CD4-positive, CD25-positive, alpha-beta regulatory T cell (primary cell): ENCODE measurements at regions not wholly inside any gene's neighbourhood (a gene's known extent, or its start where the extent isn't known, plus 50 kb on each side); places are given as distances from the start of the nearest gene placed in this dataset.

Source experiments
- ATAC-seq, 2 donors: fragments of 150-1000 bp; cut with Tn5 transposase; one replicate each; pipeline ENCODE4 v1.10.0; 2021; ENCODE audit warnings: low read depth in 2 of 2, moderate number of reproducible peaks in 2 of 2, moderate library complexity in 1 of 2
- DNase-seq, 3 donors: peaks; one replicate each; pipeline versions ENCODE4 v3.0.0 to v3.0.0-alpha.2; 2012 to 2022; ENCODE audit warnings: mixed read lengths in 1 of 3
- H3K27ac ChIP-seq: one replicate; pipeline ENCODE4 v1.7.0; 2013; ENCODE audit warnings: mild to moderate bottlenecking, low read length; ENCODE audit not compliant: insufficient read depth, poor library complexity, severe bottlenecking
- H3K27me3 ChIP-seq: one replicate; pipeline ENCODE4 v1.7.0; 2013; ENCODE audit warnings: low read length; ENCODE audit not compliant: control insufficient read depth, insufficient read depth
- H3K36me3 ChIP-seq: one replicate; pipeline ENCODE4 v1.7.0; 2013; ENCODE audit warnings: mild to moderate bottlenecking, low read length, moderate library complexity; ENCODE audit not compliant: control insufficient read depth, insufficient read depth
- H3K4me1 ChIP-seq: 2 replicates; pipeline ENCODE4 v1.7.0; 2013; ENCODE audit warnings: mild to moderate bottlenecking, low read length; ENCODE audit not compliant: insufficient read depth, control insufficient read depth, poor library complexity, severe bottlenecking
- H3K4me3 ChIP-seq: one replicate; pipeline ENCODE4 v1.7.0; 2013; ENCODE audit warnings: low read depth, mild to moderate bottlenecking, low read length, moderate library complexity
- H3K9me3 ChIP-seq, 2 experiments: 1 replicate in 1 of 2; 2 replicates in 1 of 2; pipeline ENCODE4 v1.7.0; 2013; ENCODE audit warnings: low read length in 2 of 2, mild to moderate bottlenecking in 1 of 2, moderate library complexity in 1 of 2; ENCODE audit not compliant: control insufficient read depth in 2 of 2
- H3K27ac Mint-ChIP-seq, 3 donors: one replicate each; pipeline ENCODE4 v1.8.0; 2020 to 2022; ENCODE audit warnings: mild to moderate bottlenecking in 3 of 3, mixed read lengths in 3 of 3, moderate library complexity in 2 of 3
- H3K27me3 Mint-ChIP-seq: one replicate; pipeline ENCODE4 v1.8.0; 2022; ENCODE audit warnings: mild to moderate bottlenecking, mixed read lengths
- H3K36me3 Mint-ChIP-seq: one replicate; pipeline ENCODE4 v1.8.0; 2020; ENCODE audit warnings: mixed read lengths
- H3K4me1 Mint-ChIP-seq, 4 donors: one replicate each; pipeline ENCODE4 v1.8.0; 2020 to 2022; ENCODE audit warnings: mixed read lengths in 4 of 4, mild to moderate bottlenecking in 1 of 4
- H3K4me3 Mint-ChIP-seq, 4 donors: one replicate each; pipeline ENCODE4 v1.8.0; 2020 to 2022; ENCODE audit warnings: mild to moderate bottlenecking in 4 of 4, mixed read lengths in 4 of 4, moderate library complexity in 3 of 4
- H3K9me3 Mint-ChIP-seq, 7 donors: one replicate each; pipeline ENCODE4 v1.8.0; 2020 to 2022; ENCODE audit warnings: mixed read lengths in 7 of 7, mild to moderate bottlenecking in 3 of 7, moderate library complexity in 2 of 7

DNA sequence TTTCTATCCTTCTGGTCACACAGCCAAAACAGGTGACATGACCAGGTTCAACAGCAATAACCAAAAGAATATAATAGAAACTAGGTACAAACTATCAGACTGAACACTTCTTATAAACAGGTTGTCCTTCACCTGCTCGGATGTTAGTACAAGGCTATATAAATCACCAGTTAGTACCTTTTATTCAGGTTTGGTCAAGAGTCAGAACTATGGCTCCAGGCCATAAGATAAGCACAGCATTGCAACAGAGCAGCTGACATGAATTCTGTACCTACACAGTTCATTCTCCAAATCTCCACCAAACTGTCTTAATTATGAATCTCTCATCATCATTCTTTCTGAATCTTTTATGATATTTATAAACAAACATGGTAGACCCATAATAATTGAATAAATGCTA, 123.9 kb downstream of the DIO2 start:
- no peaks in the 10 kb centered on the region for H3K4me1 ChIP-seq
- Mint-ChIP-seq H3K27me3 (no peaks in the 10 kb centered on the region), H3K36me3 (no peaks in the 10 kb centered on the region), H3K27ac (no peak overlapping the region), H3K4me1 (no peaks in the 10 kb centered on the region), H3K9me3 (peaks cover 0 to 14% (median 5%) of the 10 kb centered on the region in 7 donors), H3K4me3 (no peak overlapping the region)
- no peaks in the 10 kb centered on the region for H3K27me3 ChIP-seq
- no peak overlapping the region for H3K27ac ChIP-seq
- no peaks in the 10 kb centered on the region for H3K36me3 ChIP-seq
- ATAC-seq: no peak
- no peak overlapping the region for H3K4me3 ChIP-seq
- no peaks in the 10 kb centered on the region for H3K9me3 ChIP-seq
- no peak for DNase-seq

DNA sequence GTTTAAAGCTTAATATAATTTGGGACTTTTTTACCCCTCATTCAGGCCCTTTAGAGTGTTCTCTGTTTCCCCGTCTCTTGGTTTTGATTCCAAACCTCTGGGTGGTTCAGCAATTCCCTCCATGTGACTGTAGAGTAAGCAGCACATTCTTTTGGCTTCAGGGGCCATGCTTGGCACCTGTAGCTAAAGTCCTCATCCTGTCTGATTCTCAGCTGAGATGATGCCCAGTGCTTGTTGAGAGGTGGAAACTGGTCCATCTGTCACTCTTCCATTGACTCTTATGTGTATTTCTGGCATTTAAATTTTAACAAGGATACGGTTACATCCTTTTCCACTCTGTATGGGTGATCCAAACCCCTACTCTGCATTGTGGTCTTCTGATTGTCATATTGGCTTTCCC, 127.1 kb downstream of the DIO2 start:
- no peaks in the 10 kb centered on the region for H3K36me3 ChIP-seq
- no peaks in the 10 kb centered on the region for H3K9me3 ChIP-seq
- DNase-seq (no peak), ATAC-seq (no peak)
- no peaks in the 10 kb centered on the region for H3K36me3 Mint-ChIP-seq
- H3K4me1 ChIP-seq: no peaks in the 10 kb centered on the region
- no peak overlapping the region for H3K4me3 Mint-ChIP-seq
- no peaks in the 10 kb centered on the region for H3K27me3 ChIP-seq
- no peak overlapping the region for H3K27ac Mint-ChIP-seq
- no peak overlapping the region for H3K27ac ChIP-seq
- H3K4me3 ChIP-seq: no peak overlapping the region
- H3K27me3 Mint-ChIP-seq: no peaks in the 10 kb centered on the region
- H3K9me3 Mint-ChIP-seq: peaks cover 0 to 14% (median 6%) of the 10 kb centered on the region in 7 donors
- H3K4me1 Mint-ChIP-seq: no peaks in the 10 kb centered on the region

DNA sequence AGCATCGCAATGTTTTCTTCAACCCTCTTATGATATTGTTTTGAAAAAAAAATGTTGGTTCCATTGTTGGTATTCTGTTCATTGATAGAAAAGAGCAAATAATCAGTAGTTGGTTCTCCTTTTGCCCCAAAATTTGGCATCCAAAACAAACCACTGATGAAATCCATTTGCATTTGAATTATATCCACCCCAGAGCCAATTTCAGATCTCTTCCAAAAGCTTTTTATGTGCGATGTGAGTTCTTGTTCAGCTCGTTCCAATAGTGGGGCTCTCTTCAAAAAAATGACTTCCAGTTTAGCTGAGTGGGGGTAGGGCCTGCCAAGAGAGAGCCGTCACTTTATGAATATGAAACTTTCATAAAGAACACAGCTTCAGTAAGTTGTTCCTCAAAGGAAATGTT, 130.7 kb downstream of the DIO2 start:
- no peaks in the 10 kb centered on the region for H3K4me1 Mint-ChIP-seq
- H3K4me3 Mint-ChIP-seq: no peak overlapping the region
- H3K36me3 ChIP-seq: no peaks in the 10 kb centered on the region
- no peak for ATAC-seq
- H3K27me3 ChIP-seq: no peaks in the 10 kb centered on the region
- no peak overlapping the region for H3K27ac ChIP-seq
- H3K36me3 Mint-ChIP-seq: no peaks in the 10 kb centered on the region
- no peak for DNase-seq
- no peaks in the 10 kb centered on the region for H3K4me1 ChIP-seq
- no peaks in the 10 kb centered on the region for H3K27me3 Mint-ChIP-seq
- H3K9me3 ChIP-seq: no peaks in the 10 kb centered on the region
- no peak overlapping the region for H3K4me3 ChIP-seq
- peaks cover 0 to 14% (median 3%) of the 10 kb centered on the region in 7 donors for H3K9me3 Mint-ChIP-seq
- H3K27ac Mint-ChIP-seq: no peak overlapping the region

DNA sequence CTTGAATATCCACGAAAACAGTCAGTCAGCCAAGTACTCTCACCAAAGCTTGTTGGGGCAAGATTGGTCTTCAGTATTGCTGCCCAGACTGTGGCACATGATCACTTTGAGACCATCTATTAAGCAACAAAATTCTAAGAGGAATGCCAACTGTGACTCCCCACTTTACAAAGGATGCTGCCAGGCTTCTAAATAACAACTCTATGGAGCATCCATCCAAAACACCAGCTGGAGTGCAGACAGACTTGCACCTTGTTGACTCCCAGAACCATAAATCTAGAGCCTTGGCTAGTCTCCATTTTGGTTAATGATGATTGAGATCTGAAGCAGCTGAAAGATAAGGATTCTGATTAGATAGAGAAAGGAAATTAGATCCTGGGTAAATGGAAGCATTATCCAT, 132.8 kb downstream of the DIO2 start:
- H3K36me3 Mint-ChIP-seq: no peaks in the 10 kb centered on the region
- H3K9me3 Mint-ChIP-seq: peaks cover 0 to 13% (median 2%) of the 10 kb centered on the region in 7 donors
- no peaks in the 10 kb centered on the region for H3K4me1 ChIP-seq
- no peaks in the 10 kb centered on the region for H3K27me3 Mint-ChIP-seq
- H3K27me3 ChIP-seq: no peaks in the 10 kb centered on the region
- no peaks in the 10 kb centered on the region for H3K4me1 Mint-ChIP-seq
- no peak overlapping the region for H3K4me3 ChIP-seq
- no peaks in the 10 kb centered on the region for H3K36me3 ChIP-seq
- no peak overlapping the region for H3K27ac ChIP-seq
- ATAC-seq: no peak
- no peak overlapping the region for H3K27ac Mint-ChIP-seq
- DNase-seq: no peak
- no peak overlapping the region for H3K4me3 Mint-ChIP-seq
- H3K9me3 ChIP-seq: no peaks in the 10 kb centered on the region

- no peak for DNase-seq
- Mint-ChIP-seq H3K27me3 (no peaks in the 10 kb centered on the region), H3K9me3 (peaks cover under 1 to 14% (median 3%) of the 10 kb centered on the region in 7 donors), H3K4me3 (no peak overlapping the region), H3K27ac (no peak overlapping the region), H3K36me3 (no peaks in the 10 kb centered on the region), H3K4me1 (no peaks in the 10 kb centered on the region)
- Histone ChIP-seq H3K36me3 (no peaks in the 10 kb centered on the region), H3K4me3 (no peak overlapping the region), H3K4me1 (no peaks in the 10 kb centered on the region), H3K9me3 (peaks cover 4 to 6% of the 10 kb centered on the region in 2 experiments), H3K27me3 (no peaks in the 10 kb centered on the region), H3K27ac (no peak overlapping the region)
- ATAC-seq: no peak
These were observed 134.0 kb downstream of the DIO2 start for GRCh38 chr14:80077262-80077661.

DNA sequence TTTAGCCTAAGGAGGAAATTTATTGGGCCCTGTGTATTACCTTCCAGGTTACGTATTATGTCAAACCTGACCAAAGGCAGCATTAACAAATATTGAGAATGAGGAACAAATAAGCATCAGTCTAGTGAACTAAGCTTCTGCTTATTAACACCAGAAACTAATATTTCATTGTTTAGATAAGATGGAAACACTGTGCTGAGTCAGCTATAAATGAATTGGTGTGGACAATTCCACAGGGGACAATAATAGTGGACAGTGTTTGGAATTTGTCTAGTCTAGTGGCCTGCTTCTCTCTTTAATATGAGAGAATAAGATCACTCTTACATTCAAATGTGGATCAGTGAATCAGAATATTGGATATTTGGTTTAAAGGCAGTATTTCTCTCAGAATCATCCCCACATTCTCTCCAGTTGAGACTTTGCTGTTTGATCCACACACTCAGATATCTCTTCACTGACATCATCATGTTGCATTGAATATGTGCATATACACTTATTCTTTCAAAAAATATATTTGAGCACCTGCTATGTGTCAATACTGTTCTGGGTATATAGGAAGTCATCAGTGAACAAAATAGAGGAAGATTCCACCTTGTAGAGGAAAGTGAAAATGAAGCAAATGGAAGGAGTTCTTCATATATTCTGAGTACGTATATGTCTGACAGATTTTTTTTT, 136.3 kb downstream of the DIO2 start:
- Mint-ChIP-seq H3K4me3 (no peak overlapping the region), H3K27ac (no peak overlapping the region), H3K27me3 (no peaks in the 10 kb centered on the region), H3K36me3 (no peaks in the 10 kb centered on the region), H3K4me1 (no peaks in the 10 kb centered on the region), H3K9me3 (peaks cover 1 to 20% (median 9%) of the 10 kb centered on the region in 7 donors)
- DNase-seq (no peak), ATAC-seq (no peak)
- Histone ChIP-seq H3K4me1 (no peaks in the 10 kb centered on the region), H3K27me3 (no peaks in the 10 kb centered on the region), H3K4me3 (no peak overlapping the region), H3K9me3 (peaks cover 5 to 11% of the 10 kb centered on the region in 2 experiments), H3K36me3 (no peaks in the 10 kb centered on the region), H3K27ac (no peak overlapping the region)

- ATAC-seq: no peak
- Mint-ChIP-seq H3K4me1 (no peaks in the 10 kb centered on the region), H3K9me3 (peaks cover 0 to 4% (median 0%) of the 10 kb centered on the region in 7 donors), H3K27me3 (no peaks in the 10 kb centered on the region), H3K4me3 (no peak overlapping the region), H3K36me3 (no peaks in the 10 kb centered on the region), H3K27ac (no peak overlapping the region)
- Histone ChIP-seq H3K27ac (no peak overlapping the region), H3K4me1 (no peaks in the 10 kb centered on the region), H3K36me3 (no peaks in the 10 kb centered on the region), H3K9me3 (peaks cover 0 to 2% of the 10 kb centered on the region in 2 experiments), H3K27me3 (no peaks in the 10 kb centered on the region), H3K4me3 (no peak overlapping the region)
- DNase-seq: no peak
These were observed 152.3 kb downstream of the DIO2 start for GRCh38 chr14:80059041-80059440.

DNA sequence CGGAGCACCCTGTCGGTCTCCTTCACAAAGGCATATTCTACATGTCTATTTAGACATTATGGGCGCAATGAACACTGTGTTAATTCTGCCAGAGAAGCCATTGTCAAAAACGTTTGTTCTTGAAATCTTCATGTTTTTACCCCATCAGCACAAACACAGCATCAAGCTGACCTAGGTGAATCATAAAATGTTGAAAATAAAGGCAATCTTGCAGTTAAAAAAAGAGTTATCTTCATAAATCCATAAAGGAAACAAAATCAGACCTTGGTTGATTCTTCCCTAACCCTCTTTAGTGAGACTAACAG, 154.9 kb downstream of the DIO2 start:
- Histone ChIP-seq H3K4me3 (no peak overlapping the region), H3K36me3 (no peaks in the 10 kb centered on the region), H3K4me1 (no peaks in the 10 kb centered on the region), H3K9me3 (no peaks in the 10 kb centered on the region), H3K27ac (no peak overlapping the region), H3K27me3 (no peaks in the 10 kb centered on the region)
- Mint-ChIP-seq H3K27me3 (no peaks in the 10 kb centered on the region), H3K36me3 (no peaks in the 10 kb centered on the region), H3K27ac (no peak overlapping the region), H3K4me1 (no peaks in the 10 kb centered on the region), H3K9me3 (peaks cover 0 to 3% (median 2%) of the 10 kb centered on the region in 7 donors), H3K4me3 (no peak overlapping the region)
- no peak for DNase-seq
- no peak for ATAC-seq
